Endothelial cell (in vitro differentiated cells): ENCODE measurements at regions not wholly inside any gene's neighbourhood (a gene's known extent, or its start where the extent isn't known, plus 50 kb on each side); places are given as distances from the start of the nearest gene placed in this dataset.

Experiments
- DNase-seq: peaks from one replicate; pipeline ENCODE4 v3.0.0; 2021; ENCODE audit warnings: low spot score
- H3K27ac Mint-ChIP-seq: one replicate; pipeline ENCODE4 v1.8.0; 2021; ENCODE audit warnings: mixed read lengths, inconsistent platforms; ENCODE audit not compliant: unreplicated experiment
- H3K27me3 Mint-ChIP-seq: one replicate; pipeline ENCODE4 v1.8.0; 2021; ENCODE audit warnings: mild to moderate bottlenecking, moderate library complexity, mixed read lengths, inconsistent platforms; ENCODE audit not compliant: unreplicated experiment
- H3K36me3 Mint-ChIP-seq: one replicate; pipeline ENCODE4 v1.8.0; 2021; ENCODE audit warnings: mild to moderate bottlenecking, low read depth, mixed read lengths, inconsistent platforms; ENCODE audit not compliant: unreplicated experiment
- H3K4me1 Mint-ChIP-seq: one replicate; pipeline ENCODE4 v1.8.0; 2021; ENCODE audit warnings: mild to moderate bottlenecking, mixed read lengths, inconsistent platforms; ENCODE audit not compliant: unreplicated experiment
- H3K4me3 Mint-ChIP-seq: one replicate; pipeline ENCODE4 v1.8.0; 2021; ENCODE audit warnings: mild to moderate bottlenecking, mixed read lengths, inconsistent platforms; ENCODE audit not compliant: unreplicated experiment
- H3K9me3 Mint-ChIP-seq: one replicate; pipeline ENCODE4 v1.8.0; 2021; ENCODE audit warnings: mixed read lengths, inconsistent platforms; ENCODE audit not compliant: unreplicated experiment
- TF ChIP-seq, protein P1 (sequence below): fragments of 200-600 bp; sonication (generic); IDR thresholded peaks from one replicate; pipeline ENCODE4 v1.5.0; 2021; ENCODE audit warnings: antibody characterized with exemption; ENCODE audit not compliant: unreplicated experiment

DNA sequence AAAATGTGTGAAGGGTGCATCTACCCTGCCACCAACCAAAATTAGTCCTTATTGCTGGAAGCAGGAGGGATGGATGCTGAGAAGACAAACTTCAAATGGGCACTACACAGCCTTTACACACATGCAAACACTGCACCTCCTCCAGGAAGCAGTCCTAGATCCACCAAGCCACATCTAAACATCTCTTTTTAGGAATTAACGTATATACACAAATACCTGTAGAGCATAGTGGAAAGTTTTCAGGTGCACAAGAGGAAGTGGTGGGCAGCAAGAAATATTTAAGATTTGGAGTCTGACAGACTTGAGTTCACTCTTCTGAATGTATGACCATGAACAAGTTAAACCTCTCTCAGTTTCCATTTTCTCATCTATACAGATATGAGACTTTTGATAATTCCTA is 456.6 kb upstream of the PROK2 start:
- peaks cover 5% of the 10 kb centered on the region for H3K27me3 Mint-ChIP-seq
- H3K4me3 Mint-ChIP-seq: no peak overlapping the region
- TF ChIP-seq, protein P1, sequence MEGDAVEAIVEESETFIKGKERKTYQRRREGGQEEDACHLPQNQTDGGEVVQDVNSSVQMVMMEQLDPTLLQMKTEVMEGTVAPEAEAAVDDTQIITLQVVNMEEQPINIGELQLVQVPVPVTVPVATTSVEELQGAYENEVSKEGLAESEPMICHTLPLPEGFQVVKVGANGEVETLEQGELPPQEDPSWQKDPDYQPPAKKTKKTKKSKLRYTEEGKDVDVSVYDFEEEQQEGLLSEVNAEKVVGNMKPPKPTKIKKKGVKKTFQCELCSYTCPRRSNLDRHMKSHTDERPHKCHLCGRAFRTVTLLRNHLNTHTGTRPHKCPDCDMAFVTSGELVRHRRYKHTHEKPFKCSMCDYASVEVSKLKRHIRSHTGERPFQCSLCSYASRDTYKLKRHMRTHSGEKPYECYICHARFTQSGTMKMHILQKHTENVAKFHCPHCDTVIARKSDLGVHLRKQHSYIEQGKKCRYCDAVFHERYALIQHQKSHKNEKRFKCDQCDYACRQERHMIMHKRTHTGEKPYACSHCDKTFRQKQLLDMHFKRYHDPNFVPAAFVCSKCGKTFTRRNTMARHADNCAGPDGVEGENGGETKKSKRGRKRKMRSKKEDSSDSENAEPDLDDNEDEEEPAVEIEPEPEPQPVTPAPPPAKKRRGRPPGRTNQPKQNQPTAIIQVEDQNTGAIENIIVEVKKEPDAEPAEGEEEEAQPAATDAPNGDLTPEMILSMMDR: no peak
- no peaks in the 10 kb centered on the region for H3K9me3 Mint-ChIP-seq
- H3K27ac Mint-ChIP-seq: no peak overlapping the region
- peaks cover 3% of the 10 kb centered on the region for H3K36me3 Mint-ChIP-seq
- H3K4me1 Mint-ChIP-seq: peaks cover 18% of the 10 kb centered on the region
- no peak for DNase-seq

DNA sequence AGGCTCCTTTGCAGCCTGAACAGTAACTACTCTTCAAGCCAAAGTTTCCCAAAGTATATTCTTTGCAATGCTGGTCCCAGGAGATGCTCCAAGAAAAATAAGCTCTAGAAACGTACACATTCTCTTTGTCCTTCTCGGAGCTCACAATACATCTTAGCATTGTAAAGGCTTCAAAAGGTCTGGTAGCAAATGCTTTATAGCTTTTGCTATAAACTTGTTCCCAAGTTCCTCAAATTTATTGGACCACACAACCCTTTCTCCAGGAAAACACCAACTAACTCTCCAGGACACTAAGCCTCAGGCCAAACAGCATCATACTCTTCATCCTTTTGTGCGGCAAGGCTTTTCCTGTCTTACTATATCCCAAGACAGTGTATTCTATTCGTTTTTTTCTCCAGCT is 455.6 kb upstream of the PROK2 start:
- Mint-ChIP-seq H3K4me3 (no peak overlapping the region), H3K27ac (no peak overlapping the region), H3K4me1 (peaks cover 17% of the 10 kb centered on the region), H3K36me3 (peaks cover 3% of the 10 kb centered on the region), H3K9me3 (no peaks in the 10 kb centered on the region), H3K27me3 (peaks cover 6% of the 10 kb centered on the region)
- TF ChIP-seq, protein P1: no peak
- DNase-seq: no peak

DNA sequence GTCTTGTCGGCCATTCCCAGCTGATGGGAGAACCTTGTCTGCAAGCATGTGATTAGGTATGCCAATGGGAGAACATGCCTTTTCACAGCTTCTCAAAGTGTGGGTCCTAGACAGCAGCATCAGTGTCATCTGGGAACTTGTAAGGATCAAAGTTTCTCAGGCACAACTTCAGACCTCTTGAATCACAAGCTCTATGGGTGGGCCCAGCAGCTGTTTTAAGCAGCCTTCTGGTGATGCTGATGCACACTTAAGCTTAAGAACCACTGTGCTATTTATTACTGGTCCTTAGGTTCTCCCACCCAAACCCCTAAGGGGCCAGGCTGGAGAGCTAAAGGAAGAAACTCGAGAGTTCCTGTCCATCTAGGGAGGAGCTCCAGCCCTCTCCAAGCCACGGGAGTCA is 453.9 kb upstream of the PROK2 start:
- H3K27ac Mint-ChIP-seq: no peak overlapping the region
- H3K4me1 Mint-ChIP-seq: peaks cover 3% of the 10 kb centered on the region
- H3K27me3 Mint-ChIP-seq: peaks cover 8% of the 10 kb centered on the region
- TF ChIP-seq, protein P1: no peak
- H3K4me3 Mint-ChIP-seq: no peak overlapping the region
- no peaks in the 10 kb centered on the region for H3K9me3 Mint-ChIP-seq
- no peaks in the 10 kb centered on the region for H3K36me3 Mint-ChIP-seq
- DNase-seq: no peak

DNA sequence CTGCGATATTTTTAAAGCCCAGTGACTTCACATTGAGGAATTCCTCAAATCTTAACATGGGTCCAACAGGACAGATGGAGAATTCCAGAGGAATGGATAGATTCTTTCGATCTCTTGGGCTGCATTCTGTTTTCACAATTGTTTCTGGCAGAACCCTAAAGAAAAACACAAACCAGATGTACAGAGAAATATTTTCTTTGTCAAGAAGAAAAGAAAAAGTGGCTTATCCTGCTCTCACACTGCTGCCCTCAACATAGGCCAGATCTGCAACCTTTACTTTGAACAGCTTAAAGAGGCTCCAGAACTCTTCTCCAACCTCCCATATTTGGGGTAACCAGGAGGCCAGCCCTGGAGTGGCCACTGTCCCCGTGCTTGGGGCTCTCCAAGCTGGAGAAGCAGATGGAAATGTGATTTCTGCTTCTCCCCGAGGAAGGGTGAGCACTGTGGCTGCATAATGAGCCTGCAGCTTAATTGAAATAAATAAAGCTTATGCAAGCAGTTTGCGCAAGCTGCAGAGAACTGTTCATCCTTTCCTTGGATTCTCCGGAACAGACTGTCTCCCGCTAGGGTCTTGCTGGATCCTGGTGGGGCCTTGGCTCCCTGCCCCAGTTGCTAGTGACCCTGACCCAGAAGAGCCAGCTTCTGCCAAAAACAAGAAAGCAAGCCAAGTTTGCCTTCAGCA is 453.2 kb upstream of the PROK2 start:
- H3K4me1 Mint-ChIP-seq: peaks cover 3% of the 10 kb centered on the region
- no peak for DNase-seq
- H3K27ac Mint-ChIP-seq: no peak overlapping the region
- no peak overlapping the region for H3K4me3 Mint-ChIP-seq
- TF ChIP-seq, protein P1: no peak
- H3K36me3 Mint-ChIP-seq: peaks cover 3% of the 10 kb centered on the region
- peaks cover 8% of the 10 kb centered on the region for H3K27me3 Mint-ChIP-seq
- H3K9me3 Mint-ChIP-seq: no peaks in the 10 kb centered on the region

DNA sequence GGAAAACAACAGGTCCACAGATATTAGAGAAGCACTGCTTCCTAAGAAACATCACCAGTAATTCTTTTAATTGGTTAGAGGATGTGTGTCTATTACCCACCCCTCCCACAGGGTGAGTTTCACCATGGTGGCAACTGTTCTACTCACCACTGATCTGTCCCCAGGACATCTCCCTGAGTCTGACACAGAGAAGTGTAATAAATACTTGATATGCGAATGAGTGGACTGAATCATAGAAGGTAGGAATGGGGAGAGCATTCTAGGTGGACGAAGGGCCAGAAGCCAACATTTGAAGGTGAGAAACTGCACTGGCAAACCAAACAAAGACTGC is 452.7 kb upstream of the PROK2 start:
- no peak overlapping the region for H3K4me3 Mint-ChIP-seq

More for the DNA sequence above, 452.7 kb upstream of the PROK2 start:
- no peak for DNase-seq
- no peaks in the 10 kb centered on the region for H3K9me3 Mint-ChIP-seq
- TF ChIP-seq, protein P1: no peak
- H3K27me3 Mint-ChIP-seq: peaks cover 10% of the 10 kb centered on the region
- peaks cover 3% of the 10 kb centered on the region for H3K4me1 Mint-ChIP-seq
- peaks cover 4% of the 10 kb centered on the region for H3K36me3 Mint-ChIP-seq
- H3K27ac Mint-ChIP-seq: no peak overlapping the region
